GM18505 (cell line): ENCODE measurements at regions not wholly inside any gene's neighbourhood (a gene's known extent, or its start where the extent isn't known, plus 50 kb on each side); places are given as distances from the start of the nearest gene placed in this dataset.
"Not testable (repeated sequence)": the region's sequence is repeated elsewhere in the genome, so short reads cannot be mapped to it uniquely, and the experiment has no call there.

Experiments
- ATAC-seq: cut with Tn5 transposase; IDR thresholded peaks from one replicate; pipeline ENCODE4 v1.9.1; 2021; ENCODE audit not compliant: unreplicated experiment
- POLR2A ChIP-seq: IDR thresholded peaks from 4 replicates; pipeline ENCODE4 v1.6.1; 2011; ENCODE audit warnings: borderline replicate concordance; ENCODE audit not compliant: insufficient read depth, insufficient read length; ENCODE audit errors: extremely low read depth

DNA sequence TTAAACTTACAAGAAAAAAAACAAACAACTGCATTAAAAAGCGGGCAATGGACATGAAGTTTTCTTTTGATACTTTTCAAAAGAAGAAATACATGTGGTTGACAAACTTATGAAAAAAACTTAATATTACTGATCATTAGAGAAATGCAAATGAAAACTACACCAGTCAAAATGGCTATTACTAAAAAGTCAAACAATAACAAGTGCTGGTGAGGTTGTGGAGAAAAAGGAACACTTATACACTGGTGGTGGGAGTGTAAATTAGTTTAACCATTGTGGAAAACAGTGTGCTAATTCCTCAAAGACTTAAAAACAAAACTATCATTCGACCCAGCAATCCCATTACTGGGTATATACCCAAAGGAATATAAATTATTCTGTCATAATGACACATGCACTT is 311.6 kb downstream of the ISL1 start:
- TF ChIP-seq POLR2A, result no peak

DNA sequence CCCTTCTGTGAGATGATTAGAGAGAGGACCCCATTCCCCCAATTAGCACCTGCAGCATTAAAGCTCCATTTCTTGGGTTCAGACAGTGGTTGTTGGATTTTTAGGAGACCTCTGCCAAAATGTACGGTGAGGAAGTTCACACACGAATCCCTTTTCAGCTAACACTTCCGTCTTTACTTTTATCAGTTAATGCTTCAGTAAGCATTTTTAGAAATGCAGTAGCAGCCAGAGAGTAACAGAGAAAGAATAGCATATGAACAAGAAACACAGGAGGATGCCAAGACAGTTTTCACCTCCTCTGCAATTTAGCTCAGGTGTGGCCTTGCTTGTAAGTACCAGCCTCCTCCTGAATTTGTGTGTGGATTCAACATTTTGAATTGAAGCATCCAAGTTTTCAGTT is 312.9 kb downstream of the ISL1 start:
- no peak for ATAC-seq
- no peak for TF ChIP-seq POLR2A

More for the DNA sequence above, 311.6 kb downstream of the ISL1 start:
- no peak for ATAC-seq

DNA sequence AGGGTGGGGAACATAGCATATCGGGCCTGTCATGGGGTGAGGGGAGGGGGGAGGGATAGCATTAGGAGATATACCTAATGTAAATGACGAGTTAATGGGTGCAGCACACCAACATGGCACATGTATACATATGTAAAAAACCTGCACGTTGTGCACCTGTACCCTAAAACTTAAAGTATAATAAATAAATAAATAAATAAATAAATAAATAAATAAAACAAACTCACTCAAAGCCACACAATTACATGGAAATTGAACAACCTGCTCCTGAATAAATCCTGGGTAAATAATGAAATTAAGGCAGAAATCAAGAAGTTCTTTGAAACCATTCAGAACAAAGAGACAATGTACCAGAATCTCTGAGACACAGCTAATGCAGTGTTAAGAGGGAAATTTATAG is 318.8 kb downstream of the ISL1 start:
- not testable (repeated sequence) for ATAC-seq

DNA sequence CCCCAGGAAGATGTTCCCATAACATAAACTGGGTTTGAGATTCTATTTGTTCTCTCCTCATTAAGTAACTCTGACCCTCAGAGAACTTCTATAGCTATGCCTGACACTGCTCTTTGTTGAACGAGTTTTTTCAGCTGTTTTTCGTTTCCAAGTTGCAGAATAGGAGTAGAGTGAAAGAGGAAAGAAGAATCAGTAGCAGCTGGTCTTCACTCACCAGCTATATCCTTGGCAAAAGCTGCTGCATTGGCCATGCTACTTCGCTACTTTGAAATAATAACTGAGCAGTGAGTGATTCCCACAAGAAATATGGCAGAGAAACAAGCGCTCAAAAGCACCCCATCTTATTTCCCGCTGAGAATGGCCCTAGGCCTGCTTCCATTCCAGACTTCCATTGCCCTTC is 329.0 kb downstream of the ISL1 start:
- no peak for ATAC-seq
- TF ChIP-seq POLR2A, result no peak

DNA sequence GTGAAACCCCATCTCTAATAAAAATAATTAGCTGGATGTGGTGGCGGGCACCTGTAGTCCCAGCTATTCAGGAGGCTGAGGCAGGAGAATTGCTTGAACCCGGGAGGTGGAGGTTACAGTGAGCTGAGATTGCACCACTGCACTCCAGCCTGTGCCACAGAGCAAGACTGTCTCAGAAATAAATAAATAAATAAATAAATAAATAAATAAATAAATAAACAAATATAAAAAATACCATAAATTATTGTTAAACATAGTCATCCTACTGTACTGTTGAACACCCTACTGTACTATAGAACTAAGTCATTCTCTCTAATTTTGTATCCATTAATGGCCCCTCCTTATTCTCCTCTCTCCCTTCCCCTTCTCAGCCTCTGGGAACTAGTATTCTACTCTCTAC is 332.2 kb downstream of the ISL1 start:
- not testable (repeated sequence) for ATAC-seq

DNA sequence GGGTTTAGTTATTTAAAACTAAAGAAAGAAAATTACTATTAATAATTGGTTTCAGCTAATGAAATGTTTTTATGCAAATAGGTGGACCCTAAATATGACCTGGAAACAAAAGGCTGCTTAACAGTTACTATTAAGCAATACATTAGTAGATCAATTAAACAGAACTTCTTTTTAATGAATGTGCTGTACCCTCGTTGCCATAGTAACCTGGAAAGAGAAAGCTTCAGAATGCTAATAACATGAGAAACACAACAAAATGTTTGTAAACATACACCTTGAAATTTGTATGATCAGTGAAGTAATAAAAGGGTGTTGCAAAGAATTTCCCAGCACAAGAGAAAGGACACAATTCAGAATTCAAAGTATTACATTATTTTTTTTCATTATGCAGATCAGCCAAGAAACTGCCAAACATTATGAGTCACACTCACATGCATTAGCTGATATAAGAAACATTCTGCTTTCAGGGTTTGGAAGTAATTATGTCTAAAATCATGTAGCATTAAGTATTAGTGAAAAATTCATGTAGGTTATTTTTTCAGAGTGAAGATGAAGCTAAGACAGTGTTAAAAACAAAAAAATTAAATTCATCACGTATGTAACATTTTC is 348.3 kb downstream of the ISL1 start:
- no peak for ATAC-seq
- TF ChIP-seq POLR2A, result no peak

DNA sequence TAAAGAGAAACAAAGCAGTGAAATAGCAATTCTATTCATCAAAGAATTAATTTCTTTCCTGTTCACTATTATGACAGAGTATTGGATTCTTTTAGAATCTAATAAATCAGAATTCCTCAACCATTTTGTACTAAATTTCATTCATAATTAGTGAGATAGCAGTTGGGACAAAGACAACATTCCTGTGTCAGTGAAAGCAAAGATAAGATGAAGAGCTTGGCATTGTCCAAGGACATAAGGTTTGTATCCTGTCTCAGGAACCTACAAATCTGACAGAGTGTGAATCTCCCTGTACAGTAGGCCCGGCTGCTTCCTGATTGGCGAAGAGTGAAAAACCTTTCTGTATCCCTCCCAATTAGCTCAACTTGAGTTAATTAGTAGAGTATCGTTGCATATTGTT is 349.1 kb downstream of the ISL1 start:
- no peak for ATAC-seq
- TF ChIP-seq POLR2A, result no peak

DNA sequence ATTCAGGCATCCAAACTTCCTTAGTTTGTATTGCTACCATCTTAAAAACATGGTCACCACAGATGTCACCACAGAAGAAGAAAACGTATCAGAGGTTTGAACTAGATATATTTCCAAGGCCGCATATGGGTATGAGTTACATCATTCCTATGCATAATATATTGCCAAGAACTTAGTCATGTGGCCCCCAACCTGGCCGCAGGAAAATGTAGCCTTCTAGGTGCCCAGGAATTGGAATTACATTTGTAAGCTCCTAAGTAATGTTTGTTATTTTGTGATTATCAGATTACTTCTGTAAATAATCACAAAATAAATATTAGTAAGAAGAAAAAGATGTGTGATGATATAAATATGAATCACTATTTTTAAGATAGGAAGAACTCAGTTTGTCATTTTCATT is 351.4 kb downstream of the ISL1 start:
- TF ChIP-seq POLR2A, result no peak

DNA sequence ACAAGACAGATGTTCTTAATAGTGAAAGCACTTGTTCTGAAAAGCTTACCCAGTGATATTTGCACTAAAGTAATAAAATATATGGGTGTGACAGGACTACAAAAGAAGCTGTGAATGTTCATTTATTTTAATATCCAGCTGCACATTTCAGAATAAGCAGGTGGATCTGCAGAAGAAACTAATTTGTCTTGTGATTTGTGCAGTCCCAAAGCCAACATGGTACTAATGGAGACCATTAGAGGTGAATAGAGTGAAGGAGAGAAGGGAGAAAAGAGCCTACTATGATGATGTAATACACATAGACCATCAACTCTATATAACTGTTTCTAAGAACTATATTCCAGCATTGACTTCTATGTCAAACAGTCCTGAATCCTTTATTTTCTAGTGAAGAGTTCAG is 362.8 kb downstream of the ISL1 start:
- ATAC-seq, result no peak

More for the DNA sequence above, 351.4 kb downstream of the ISL1 start:
- no peak for ATAC-seq

DNA sequence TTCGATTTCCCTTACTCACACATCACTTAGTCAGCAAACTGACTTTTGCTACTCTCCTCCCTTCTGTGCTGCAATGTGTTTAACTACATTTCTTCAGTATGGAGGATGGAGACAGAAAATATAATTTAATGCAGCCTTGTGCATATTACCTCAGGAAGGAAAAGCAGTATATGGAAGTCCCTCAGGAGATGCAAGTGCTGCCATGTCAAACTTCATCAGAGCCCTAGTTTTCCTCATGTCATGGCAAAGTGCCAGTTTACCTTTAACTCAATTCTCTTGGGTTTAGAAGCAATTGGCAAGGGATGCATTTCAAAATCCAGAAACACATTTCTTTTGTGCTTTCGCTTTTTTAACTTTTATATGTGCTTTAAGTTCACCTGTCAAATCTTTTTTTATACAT is 365.4 kb downstream of the ISL1 start:
- TF ChIP-seq POLR2A, result no peak
- ATAC-seq, result no peak

More for the DNA sequence above, 362.8 kb downstream of the ISL1 start:
- TF ChIP-seq POLR2A, result no peak
